SK-N-MC (cell line): ENCODE measurements at regions not wholly inside any gene's neighbourhood (a gene's known extent, or its start where the extent isn't known, plus 50 kb on each side); places are given as distances from the start of the nearest gene placed in this dataset.

ENCODE experiments used
- DNase-seq: peaks from one replicate; pipeline ENCODE4 v3.0.0-alpha.2; 2011; ENCODE audit warnings: low read depth, low spot score
- H3K27ac ChIP-seq: fragments of 200-600 bp; sonication (generic); 2 replicates; pipeline ENCODE4 v1.5.1; 2016; ENCODE audit warnings: mixed run types
- H3K36me3 ChIP-seq: fragments of 200-600 bp; sonication (generic); 2 replicates; pipeline ENCODE4 v1.6.1; 2017; ENCODE audit warnings: antibody characterized with exemption, low read length, mixed read lengths; ENCODE audit not compliant: insufficient read depth
- H3K4me3 ChIP-seq: fragments of 200-600 bp; sonication (generic); 2 replicates; pipeline ENCODE4 v1.5.1; 2016
- H3K9ac ChIP-seq: fragments of 200-600 bp; sonication (generic); 2 replicates; pipeline ENCODE4 v1.8.0; 2017; ENCODE audit warnings: mixed run types, mixed read lengths; ENCODE audit not compliant: insufficient read length
- H3K9me3 ChIP-seq: fragments of 200-600 bp; sonication (generic); 2 replicates; pipeline ENCODE4 v1.6.1; 2017; ENCODE audit warnings: low read depth, mild to moderate bottlenecking, antibody characterized with exemption, low read length, moderate library complexity, mixed read lengths
- EZH2 ChIP-seq: fragments of 200-600 bp; sonication (generic); IDR thresholded peaks from one replicate; pipeline ENCODE4 v1.6.1; 2017; ENCODE audit warnings: antibody characterized with exemption
- FOXP2 ChIP-seq: optimal IDR thresholded peaks from 2 replicates; pipeline ENCODE3; 2011; ENCODE audit warnings: mild to moderate bottlenecking, moderate library complexity; ENCODE audit not compliant: insufficient read depth; ENCODE audit errors: extremely low read length, control extremely low read depth
- POLR2AphosphoS5 ChIP-seq: IDR thresholded peaks from 2 replicates; pipeline ENCODE4 v1.6.1; 2012; ENCODE audit warnings: mild to moderate bottlenecking, low read depth, low read length, borderline replicate concordance

GRCh38 chr15:96079882-96080281, 250.6 kb upstream of the NR2F2 start:
- no peak overlapping the region for H3K4me3 ChIP-seq
- H3K9ac ChIP-seq: no peak overlapping the region
- no peak for DNase-seq
- H3K36me3 ChIP-seq: no peaks in the 10 kb centered on the region
- no peaks in the 10 kb centered on the region for H3K9me3 ChIP-seq
- TF ChIP-seq POLR2AphosphoS5: no peak
- TF ChIP-seq FOXP2: no peak
- TF ChIP-seq EZH2: no peak
- H3K27ac ChIP-seq: no peak overlapping the region

GRCh38 chr15:96086164-96086563, 244.3 kb upstream of the NR2F2 start:
- Histone ChIP-seq H3K36me3 (no peaks in the 10 kb centered on the region), H3K27ac (no peak overlapping the region), H3K4me3 (no peak overlapping the region), H3K9ac (no peak overlapping the region), H3K9me3 (no peaks in the 10 kb centered on the region)
- TF ChIP-seq FOXP2 (no peak), POLR2AphosphoS5 (no peak), EZH2 (no peak)
- no peak for DNase-seq

GRCh38 chr15:96087180-96087884, 243.2 kb upstream of the NR2F2 start:
- H3K36me3 ChIP-seq: no peaks in the 10 kb centered on the region
- H3K9ac ChIP-seq: no peak overlapping the region
- H3K27ac ChIP-seq: no peak overlapping the region
- TF ChIP-seq EZH2: no peak
- no peak for TF ChIP-seq FOXP2
- TF ChIP-seq POLR2AphosphoS5: no peak
- no peak for DNase-seq
- H3K4me3 ChIP-seq: no peak overlapping the region
- no peaks in the 10 kb centered on the region for H3K9me3 ChIP-seq

- TF ChIP-seq POLR2AphosphoS5: no peak
- TF ChIP-seq EZH2: no peak
- no peak for TF ChIP-seq FOXP2
- Histone ChIP-seq H3K9ac (no peak overlapping the region), H3K9me3 (no peaks in the 10 kb centered on the region), H3K36me3 (no peaks in the 10 kb centered on the region), H3K27ac (no peak overlapping the region), H3K4me3 (no peak overlapping the region)
- DNase-seq: no peak
Measured at GRCh38 chr15:96088650-96089049, 241.8 kb upstream of the NR2F2 start.

- no peak for TF ChIP-seq POLR2AphosphoS5
- TF ChIP-seq FOXP2: no peak
- no peak for TF ChIP-seq EZH2
- no peak for DNase-seq
- Histone ChIP-seq H3K4me3 (no peak overlapping the region), H3K9me3 (no peaks in the 10 kb centered on the region), H3K36me3 (no peaks in the 10 kb centered on the region), H3K27ac (no peak overlapping the region), H3K9ac (no peak overlapping the region)
Measured at GRCh38 chr15:96089405-96090058, 241.0 kb upstream of the NR2F2 start.

- Histone ChIP-seq H3K27ac (no peak overlapping the region), H3K9me3 (no peaks in the 10 kb centered on the region), H3K9ac (no peak overlapping the region), H3K4me3 (no peak overlapping the region), H3K36me3 (no peaks in the 10 kb centered on the region)
- TF ChIP-seq FOXP2: no peak
- no peak for TF ChIP-seq POLR2AphosphoS5
- TF ChIP-seq EZH2: no peak
- no peak for DNase-seq
Measured at GRCh38 chr15:96092186-96092585, 238.3 kb upstream of the NR2F2 start.

- no peak overlapping the region for H3K27ac ChIP-seq
- H3K9me3 ChIP-seq: no peaks in the 10 kb centered on the region
- no peak overlapping the region for H3K4me3 ChIP-seq
- DNase-seq: no peak
- H3K9ac ChIP-seq: no peak overlapping the region
- H3K36me3 ChIP-seq: no peaks in the 10 kb centered on the region
- TF ChIP-seq EZH2: no peak
- TF ChIP-seq FOXP2: no peak
- no peak for TF ChIP-seq POLR2AphosphoS5
Measured at GRCh38 chr15:96093063-96093462, 237.4 kb upstream of the NR2F2 start.

- Histone ChIP-seq H3K9me3 (no peaks in the 10 kb centered on the region), H3K9ac (no peak overlapping the region), H3K36me3 (no peaks in the 10 kb centered on the region), H3K27ac (no peak overlapping the region), H3K4me3 (no peak overlapping the region)
- DNase-seq: no peak
- no peak for TF ChIP-seq FOXP2
- TF ChIP-seq EZH2: no peak
- no peak for TF ChIP-seq POLR2AphosphoS5
Measured at GRCh38 chr15:96097661-96098060, 232.8 kb upstream of the NR2F2 start.
